Right lobe of liver (tissue), 4 donors: ENCODE measurements at regions not wholly inside any gene's neighbourhood (a gene's known extent, or its start where the extent isn't known, plus 50 kb on each side); places are given as distances from the start of the nearest gene placed in this dataset.
"Not testable (repeated sequence)": the region's sequence is repeated elsewhere in the genome, so short reads cannot be mapped to it uniquely, and the experiment has no call there.

Source experiments
- CTCF ChIP-seq, 4 donors: fragments of 200-600 bp in 3 of 4; fragments of 450-650 bp in 1 of 4; IDR thresholded peaks; one replicate each; pipeline versions ENCODE4 v1.5.1 to v1.8.0; 2016 to 2022; ENCODE audit warnings: antibody characterized with exemption in 4 of 4, mild to moderate bottlenecking in 2 of 4
- POLR2A ChIP-seq: fragments of 450-650 bp; IDR thresholded peaks from one replicate; pipeline ENCODE4 v1.6.1; 2017; ENCODE audit warnings: antibody characterized with exemption, mild to moderate bottlenecking
- donor health status: DM: no; HTN: no; CAD: no.
- donor health status: DM: no; HTN: no; CAD: no.
- donor health status: DM: no; HTN: yes; CAD: no.

DNA sequence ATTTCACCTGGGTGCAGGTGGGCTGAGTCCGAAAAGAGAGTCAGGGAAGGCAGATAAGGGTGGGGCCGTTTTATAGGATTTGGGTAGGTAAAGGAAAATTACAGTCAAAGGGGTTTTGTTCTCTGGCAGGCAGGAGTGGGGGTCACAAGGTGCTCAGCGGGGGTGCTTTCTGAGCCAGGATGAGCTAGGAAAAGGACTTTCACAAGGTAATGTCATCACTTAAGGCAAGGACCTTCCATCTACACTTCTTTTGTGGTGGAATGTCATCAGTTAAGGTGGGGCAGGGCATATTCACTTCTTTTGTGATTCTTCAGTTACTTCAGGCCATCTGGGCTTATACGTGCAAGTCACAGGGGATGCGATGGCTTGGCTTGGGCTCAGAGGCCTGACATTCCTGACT, 68.6 kb upstream of the ARG1 start:
- TF ChIP-seq POLR2A; CTCF (IDR thresholded peaks at IDR 0.05): not testable (repeated sequence)
